Fibroblast of peridontal ligament (primary cell): ENCODE measurements at regions not wholly inside any gene's neighbourhood (a gene's known extent, or its start where the extent isn't known, plus 50 kb on each side); places are given as distances from the start of the nearest gene placed in this dataset.

Experiments used
- DNase-seq: peaks from one replicate; pipeline ENCODE4 v3.0.0-alpha.2; 2010; ENCODE audit errors: extremely low read depth

- no peak for DNase-seq
These were observed 233.9 kb downstream of the RAB28 start for GRCh38 chr4:13250263-13250662.

- DNase-seq = no peak
These were observed 235.4 kb downstream of the RAB28 start for GRCh38 chr4:13248621-13249298.

GRCh38 chr4:13246107-13246506 lies 238.0 kb downstream of the RAB28 start:
- no peak for DNase-seq

- no peak for DNase-seq
These were observed 239.7 kb downstream of the RAB28 start for GRCh38 chr4:13244444-13244843.

- no peak for DNase-seq
These were observed 241.0 kb downstream of the RAB28 start for GRCh38 chr4:13243152-13243551.

- DNase-seq = no peak
These were observed 244.1 kb downstream of the RAB28 start for GRCh38 chr4:13240066-13240465.

GRCh38 chr4:13238936-13239335 lies 245.2 kb downstream of the RAB28 start:
- no peak for DNase-seq

GRCh38 chr4:13236485-13236884 lies 247.7 kb downstream of the RAB28 start:
- DNase-seq = no peak

- DNase-seq = no peak
These were observed 250.4 kb downstream of the RAB28 start for GRCh38 chr4:13233755-13234154.

- no peak for DNase-seq
These were observed 264.2 kb downstream of the RAB28 start for GRCh38 chr4:13219971-13220370.

- no peak for DNase-seq
These were observed 265.7 kb downstream of the RAB28 start for GRCh38 chr4:13218326-13218958.

GRCh38 chr4:13215560-13215959 lies 268.6 kb downstream of the RAB28 start:
- DNase-seq = no peak

GRCh38 chr4:13212936-13213335 lies 271.2 kb downstream of the RAB28 start:
- no peak for DNase-seq

- no peak for DNase-seq
These were observed 274.5 kb downstream of the RAB28 start for GRCh38 chr4:13209600-13209999.

- no peak for DNase-seq
These were observed 275.5 kb downstream of the RAB28 start for GRCh38 chr4:13208558-13209193.

- no peak for DNase-seq
These were observed 276.9 kb downstream of the RAB28 start for GRCh38 chr4:13207226-13207625.

GRCh38 chr4:13203101-13203500 lies 281.0 kb downstream of the RAB28 start:
- no peak for DNase-seq

- DNase-seq = no peak
These were observed 281.4 kb downstream of the RAB28 start for GRCh38 chr4:13202701-13203100.

- no peak for DNase-seq
These were observed 282.9 kb downstream of the RAB28 start for GRCh38 chr4:13201241-13201640.

- no peak for DNase-seq
These were observed 287.4 kb downstream of the RAB28 start for GRCh38 chr4:13196721-13197120.

GRCh38 chr4:13193662-13194061 lies 290.5 kb downstream of the RAB28 start:
- no peak for DNase-seq

GRCh38 chr4:13190093-13190721 lies 293.9 kb downstream of the RAB28 start:
- DNase-seq = no peak

- no peak for DNase-seq
These were observed 299.9 kb downstream of the RAB28 start for GRCh38 chr4:13184199-13184598.
